ENCODE measurements at regions not wholly inside any gene's neighbourhood (a gene's known extent, or its start where the extent isn't known, plus 50 kb on each side); places are given as distances from the start of the nearest gene placed in this dataset.

DNA sequence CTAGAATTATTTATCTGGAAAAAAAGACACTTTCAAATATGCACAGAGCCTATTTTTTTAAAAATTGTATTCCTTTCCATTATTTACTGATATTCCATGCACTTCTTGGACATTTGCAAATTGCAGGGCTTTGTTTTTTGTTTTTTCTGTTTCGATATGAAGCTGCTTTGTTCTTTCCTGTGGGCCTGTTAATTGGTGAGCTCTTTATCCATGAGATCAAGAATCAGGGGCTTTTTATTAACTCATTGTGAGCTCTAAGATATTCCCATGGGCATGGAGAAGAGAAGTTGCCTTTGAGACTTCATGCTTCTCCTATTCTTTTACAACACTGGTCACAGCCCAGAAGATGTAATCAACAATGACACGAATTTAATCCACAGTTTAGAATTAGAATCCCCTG lies 145.1 kb downstream of the SAMD5 start:
- H3K4me3 ChIP-seq (ENCODE audit: low read depth, low read length): no peak overlapping the region
- TF ChIP-seq, protein P1, sequence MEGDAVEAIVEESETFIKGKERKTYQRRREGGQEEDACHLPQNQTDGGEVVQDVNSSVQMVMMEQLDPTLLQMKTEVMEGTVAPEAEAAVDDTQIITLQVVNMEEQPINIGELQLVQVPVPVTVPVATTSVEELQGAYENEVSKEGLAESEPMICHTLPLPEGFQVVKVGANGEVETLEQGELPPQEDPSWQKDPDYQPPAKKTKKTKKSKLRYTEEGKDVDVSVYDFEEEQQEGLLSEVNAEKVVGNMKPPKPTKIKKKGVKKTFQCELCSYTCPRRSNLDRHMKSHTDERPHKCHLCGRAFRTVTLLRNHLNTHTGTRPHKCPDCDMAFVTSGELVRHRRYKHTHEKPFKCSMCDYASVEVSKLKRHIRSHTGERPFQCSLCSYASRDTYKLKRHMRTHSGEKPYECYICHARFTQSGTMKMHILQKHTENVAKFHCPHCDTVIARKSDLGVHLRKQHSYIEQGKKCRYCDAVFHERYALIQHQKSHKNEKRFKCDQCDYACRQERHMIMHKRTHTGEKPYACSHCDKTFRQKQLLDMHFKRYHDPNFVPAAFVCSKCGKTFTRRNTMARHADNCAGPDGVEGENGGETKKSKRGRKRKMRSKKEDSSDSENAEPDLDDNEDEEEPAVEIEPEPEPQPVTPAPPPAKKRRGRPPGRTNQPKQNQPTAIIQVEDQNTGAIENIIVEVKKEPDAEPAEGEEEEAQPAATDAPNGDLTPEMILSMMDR (IDR thresholded peaks at IDR 0.05; ENCODE audit: low read depth, low read length): no peak

GRCh38 chr6:147654103-147654845 lies 145.8 kb downstream of the SAMD5 start:
- H3K4me3 ChIP-seq (ENCODE audit: low read depth, low read length): no peak overlapping the region
- TF ChIP-seq, protein P1 (IDR thresholded peaks at IDR 0.05; ENCODE audit: low read depth, low read length): no peak

- no peak overlapping the region for H3K4me3 ChIP-seq (ENCODE audit: low read depth, low read length)
- TF ChIP-seq, protein P1 (IDR thresholded peaks at IDR 0.05; ENCODE audit: low read depth, low read length): no peak
Measured at GRCh38 chr6:147660334-147661311, 152.1 kb downstream of the SAMD5 start.

DNA sequence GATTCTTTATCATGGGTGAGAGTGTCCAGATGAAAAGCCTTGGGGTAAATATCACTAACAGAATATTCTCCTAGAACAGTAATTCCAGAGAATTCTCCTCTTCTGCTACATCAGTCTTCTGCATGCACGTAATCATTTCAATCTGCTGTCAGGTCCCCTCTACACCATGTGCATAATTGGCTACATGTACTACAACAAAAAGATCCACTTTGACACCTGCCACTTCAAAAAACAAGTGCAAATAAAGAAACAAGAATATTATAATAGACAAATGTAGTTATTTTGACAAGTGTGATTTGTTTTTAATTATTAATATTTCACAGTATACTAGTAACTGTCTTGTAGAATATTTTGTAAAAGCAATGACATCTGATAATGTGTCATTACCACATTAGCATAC lies 154.2 kb downstream of the SAMD5 start:
- TF ChIP-seq, protein P1 (IDR thresholded peaks at IDR 0.05; ENCODE audit: low read depth, low read length): no peak
- H3K4me3 ChIP-seq (ENCODE audit: low read depth, low read length): no peak overlapping the region

- TF ChIP-seq, protein P1 (IDR thresholded peaks at IDR 0.05; ENCODE audit: low read depth, low read length): no peak
- H3K4me3 ChIP-seq (ENCODE audit: low read depth, low read length): no peak overlapping the region
Measured at GRCh38 chr6:147664092-147664491, 155.6 kb downstream of the SAMD5 start.

GRCh38 chr6:147666255-147666654 lies 157.8 kb downstream of the SAMD5 start:
- H3K4me3 ChIP-seq (ENCODE audit: low read depth, low read length): no peak overlapping the region
- TF ChIP-seq, protein P1 (IDR thresholded peaks at IDR 0.05; ENCODE audit: low read depth, low read length): no peak

DNA sequence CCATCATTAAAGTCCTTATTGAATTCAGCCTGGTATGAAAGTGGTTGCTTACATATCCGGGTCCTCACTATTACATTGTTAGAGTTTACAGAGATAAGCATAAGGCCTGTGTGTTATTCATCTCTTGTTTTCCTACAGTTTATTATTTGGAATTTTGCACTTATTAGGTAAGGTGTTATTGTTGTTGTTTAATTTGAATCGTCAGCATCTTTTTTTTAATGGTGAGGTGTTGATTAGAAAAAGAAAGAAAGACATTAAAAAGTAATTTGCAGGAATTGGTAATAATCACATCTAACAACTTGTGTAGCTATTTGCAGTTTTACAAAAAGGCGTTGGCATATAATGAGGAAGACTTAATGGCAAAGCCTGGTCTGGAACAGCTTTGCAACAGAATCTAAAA lies 158.6 kb downstream of the SAMD5 start:
- H3K4me3 ChIP-seq (ENCODE audit: low read depth, low read length): no peak overlapping the region
- TF ChIP-seq, protein P1 (IDR thresholded peaks at IDR 0.05; ENCODE audit: low read depth, low read length): no peak

Data from WI38 (cell line).